ENCODE measurements at regions not wholly inside any gene's neighbourhood (a gene's known extent, or its start where the extent isn't known, plus 50 kb on each side); places are given as distances from the start of the nearest gene placed in this dataset.

GRCh38 chr10:78471326-78471722 lies 437.7 kb downstream of the RPS24 start:
- intact Hi-C loops (cut with micrococcal nuclease; ENCODE audit: unreplicated experiment) = no loop called here
- H3K9me2 ChIP-seq (ENCODE audit: insufficient read depth, low read length) = no peaks in the 10 kb centered on the region
- no peaks in the 10 kb centered on the region for H3K4me1 ChIP-seq (ENCODE audit: insufficient read depth, low read length, poor library complexity, severe bottlenecking)
- no peak overlapping the region for H2AFZ ChIP-seq (ENCODE audit: low read length)
- H3K79me2 ChIP-seq (ENCODE audit: insufficient read depth, low read depth, low read length) = no peaks in the 10 kb centered on the region
- no peak for DNase-seq (ENCODE audit: low spot score)
- no peak overlapping the region for H3K4me3 ChIP-seq (ENCODE audit: low read depth, low read length, poor library complexity, severe bottlenecking)
- POLR2A ChIA-PET = no interaction called here
- BruUV-seq (replicated peaks) = no TSS peak
- H3K4me2 ChIP-seq (ENCODE audit: low read length) = no peak overlapping the region
- no peaks in the 10 kb centered on the region for H4K20me1 ChIP-seq (ENCODE audit: insufficient read depth, low read length)
- H3K27ac ChIP-seq (ENCODE audit: low read depth, low read length, poor library complexity, severe bottlenecking) = no peak overlapping the region
- CTCF ChIA-PET (ENCODE audit: unreplicated experiment) = no interaction called here
- no peak for TF ChIP-seq EZH2phosphoT487 (IDR thresholded peaks at IDR 0.05; ENCODE audit: borderline replicate concordance, low read depth, low read length)
- TF ChIP-seq CTCF (conservative IDR thresholded peaks at IDR 0.05; ENCODE audit: low read length) = no peak
- no peaks in the 10 kb centered on the region for H3K9me3 ChIP-seq (ENCODE audit: low read length)
- no peaks in the 10 kb centered on the region for H3K36me3 ChIP-seq (ENCODE audit: insufficient read depth, low read length)

- no peaks in the 10 kb centered on the region for H3K4me1 ChIP-seq (ENCODE audit: insufficient read depth, low read length, poor library complexity, severe bottlenecking)
- no TSS peak for BruUV-seq (replicated peaks)
- TF ChIP-seq EZH2phosphoT487 (IDR thresholded peaks at IDR 0.05; ENCODE audit: borderline replicate concordance, low read depth, low read length) = no peak
- TF ChIP-seq CTCF (conservative IDR thresholded peaks at IDR 0.05; ENCODE audit: low read length) = no peak
- no peak overlapping the region for H2AFZ ChIP-seq (ENCODE audit: low read length)
- H4K20me1 ChIP-seq (ENCODE audit: insufficient read depth, low read length) = no peaks in the 10 kb centered on the region
- CTCF ChIA-PET (ENCODE audit: unreplicated experiment) = no interaction called here
- no peaks in the 10 kb centered on the region for H3K9me2 ChIP-seq (ENCODE audit: insufficient read depth, low read length)
- H3K4me2 ChIP-seq (ENCODE audit: low read length) = no peak overlapping the region
- intact Hi-C loops (cut with micrococcal nuclease; ENCODE audit: unreplicated experiment) = no loop called here
- no peaks in the 10 kb centered on the region for H3K36me3 ChIP-seq (ENCODE audit: insufficient read depth, low read length)
- POLR2A ChIA-PET = no interaction called here
- no peak overlapping the region for H3K4me3 ChIP-seq (ENCODE audit: low read depth, low read length, poor library complexity, severe bottlenecking)
- no peak overlapping the region for H3K27ac ChIP-seq (ENCODE audit: low read depth, low read length, poor library complexity, severe bottlenecking)
- no peak for DNase-seq (ENCODE audit: low spot score)
- no peaks in the 10 kb centered on the region for H3K9me3 ChIP-seq (ENCODE audit: low read length)
- no peaks in the 10 kb centered on the region for H3K79me2 ChIP-seq (ENCODE audit: insufficient read depth, low read depth, low read length)
These were observed 438.3 kb downstream of the RPS24 start for GRCh38 chr10:78471723-78472550.

GRCh38 chr10:78472551-78472890 lies 438.9 kb downstream of the RPS24 start:
- Histone ChIP-seq H3K36me3 (ENCODE audit: insufficient read depth, low read length) (no peaks in the 10 kb centered on the region), H3K27ac (ENCODE audit: low read depth, low read length, poor library complexity, severe bottlenecking) (no peak overlapping the region), H3K4me2 (ENCODE audit: low read length) (no peak overlapping the region), H3K4me3 (ENCODE audit: low read depth, low read length, poor library complexity, severe bottlenecking) (no peak overlapping the region), H3K79me2 (ENCODE audit: insufficient read depth, low read depth, low read length) (no peaks in the 10 kb centered on the region), H4K20me1 (ENCODE audit: insufficient read depth, low read length) (no peaks in the 10 kb centered on the region), H3K9me3 (ENCODE audit: low read length) (no peaks in the 10 kb centered on the region), H2AFZ (ENCODE audit: low read length) (no peak overlapping the region), H3K9me2 (ENCODE audit: insufficient read depth, low read length) (no peaks in the 10 kb centered on the region), H3K4me1 (ENCODE audit: insufficient read depth, low read length, poor library complexity, severe bottlenecking) (no peaks in the 10 kb centered on the region)
- DNase-seq (ENCODE audit: low spot score) = no peak
- TF ChIP-seq CTCF (conservative IDR thresholded peaks at IDR 0.05; ENCODE audit: low read length) (no peak), EZH2phosphoT487 (IDR thresholded peaks at IDR 0.05; ENCODE audit: borderline replicate concordance, low read depth, low read length) (no peak)
- POLR2A ChIA-PET = no interaction called here
- no TSS peak for BruUV-seq (replicated peaks)
- CTCF ChIA-PET (ENCODE audit: unreplicated experiment) = no interaction called here
- intact Hi-C loops (cut with micrococcal nuclease; ENCODE audit: unreplicated experiment) = no loop called here

Measured in OCI-LY7 (cell line).